GM23338 (cell line): ENCODE measurements at regions not wholly inside any gene's neighbourhood (a gene's known extent, or its start where the extent isn't known, plus 50 kb on each side); places are given as distances from the start of the nearest gene placed in this dataset.

ENCODE experiments used
- CREB1 ChIP-seq: fragments of 250-450 bp; sonication (Bioruptor Pico); IDR thresholded peaks from 2 replicates; pipeline ENCODE4 v1.5.0; 2020; ENCODE audit warnings: low read depth, mild to moderate bottlenecking, moderate library complexity
- CTCF ChIP-seq, 2 experiments: fragments of 200-600 bp in 1 of 2; sonication (generic) in 1 of 2; conservative IDR thresholded peaks; 2 replicates each; pipeline versions ENCODE4 v1.5.1 to v1.6.1; 2016 to 2017; ENCODE audit warnings: antibody characterized with exemption in 2 of 2, low read depth in 2 of 2, mild to moderate bottlenecking in 2 of 2, moderate library complexity in 1 of 2
- ETS1 ChIP-seq: IDR thresholded peaks from 2 replicates; pipeline ENCODE4 v1.6.1; 2016; ENCODE audit warnings: antibody characterized with exemption
- EZH2 ChIP-seq: fragments of 200-600 bp; sonication (generic); IDR thresholded peaks from one replicate; pipeline ENCODE4 v1.8.0; 2017; ENCODE audit warnings: antibody characterized with exemption, mild to moderate bottlenecking, low read depth; ENCODE audit not compliant: unreplicated experiment
- EZH2phosphoT487 ChIP-seq: fragments of 200-600 bp; sonication (generic); IDR thresholded peaks from one replicate; pipeline ENCODE4 v1.8.1; 2018; ENCODE audit warnings: antibody characterized with exemption; ENCODE audit not compliant: unreplicated experiment
- JUNB ChIP-seq: IDR thresholded peaks from one replicate; pipeline ENCODE4 v1.6.1; 2016; ENCODE audit warnings: antibody characterized with exemption; ENCODE audit not compliant: unreplicated experiment
- POLR2AphosphoS5 ChIP-seq: IDR thresholded peaks from 2 replicates; pipeline ENCODE4 v1.6.1; 2016; ENCODE audit warnings: antibody characterized with exemption, low read depth
- REST ChIP-seq: IDR thresholded peaks from one replicate; pipeline ENCODE4 v1.6.1; 2018; ENCODE audit warnings: antibody characterized with exemption; ENCODE audit not compliant: unreplicated experiment
- STAT1 ChIP-seq: IDR thresholded peaks from one replicate; pipeline ENCODE4 v1.6.1; 2016; ENCODE audit warnings: antibody characterized with exemption; ENCODE audit not compliant: unreplicated experiment
- ZNF114 ChIP-seq: fragments of 250-450 bp; sonication (Bioruptor Pico); IDR thresholded peaks from 2 replicates; pipeline ENCODE4 v1.5.0; 2020; ENCODE audit warnings: mild to moderate bottlenecking, moderate library complexity
- ZNF331 ChIP-seq: fragments of 250-450 bp; sonication (Bioruptor Pico); IDR thresholded peaks from 2 replicates; pipeline ENCODE4 v1.5.0; 2020; ENCODE audit warnings: low read depth, mild to moderate bottlenecking, moderate library complexity

- TF ChIP-seq JUNB = no peak
- TF ChIP-seq CTCF (conservative IDR thresholded peaks at IDR 0.05; ENCODE audit: low read depth in 2 of 2) = no peak
- no peak for TF ChIP-seq CREB1 (CRISPR knock-in tag)
- no peak for TF ChIP-seq EZH2phosphoT487
- TF ChIP-seq POLR2AphosphoS5 = no peak
- no peak for TF ChIP-seq EZH2
- TF ChIP-seq REST = no peak
- no peak for TF ChIP-seq ZNF331 (CRISPR knock-in tag)
- TF ChIP-seq STAT1 = no peak
- TF ChIP-seq ETS1 = no peak
- no peak for TF ChIP-seq ZNF114
These were observed 71.6 kb upstream of the C4orf54 start for GRCh38 chr4:99729186-99729585.
